ENCODE measurements at regions not wholly inside any gene's neighbourhood (a gene's known extent, or its start where the extent isn't known, plus 50 kb on each side); places are given as distances from the start of the nearest gene placed in this dataset.

DNA sequence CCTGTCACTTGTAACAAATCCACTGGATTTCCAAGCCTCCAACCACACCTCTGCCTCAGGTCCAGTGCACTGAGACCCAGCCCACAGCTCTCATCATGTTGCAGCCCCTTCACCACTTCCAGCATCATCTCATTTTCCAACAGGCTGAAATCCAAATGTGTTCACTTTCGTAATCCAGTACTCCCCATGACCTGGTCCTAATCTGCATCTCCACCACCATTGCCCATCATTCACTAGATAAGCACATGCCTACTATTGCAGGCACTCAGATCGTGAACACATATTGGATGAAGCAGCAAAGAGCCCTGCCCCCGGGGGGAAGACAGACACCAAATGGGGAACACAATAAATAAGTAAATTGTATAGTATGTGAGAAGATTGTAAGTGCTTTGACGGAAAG, 76.1 kb upstream of the INSIG1 start:
- TF ChIP-seq, protein P1, sequence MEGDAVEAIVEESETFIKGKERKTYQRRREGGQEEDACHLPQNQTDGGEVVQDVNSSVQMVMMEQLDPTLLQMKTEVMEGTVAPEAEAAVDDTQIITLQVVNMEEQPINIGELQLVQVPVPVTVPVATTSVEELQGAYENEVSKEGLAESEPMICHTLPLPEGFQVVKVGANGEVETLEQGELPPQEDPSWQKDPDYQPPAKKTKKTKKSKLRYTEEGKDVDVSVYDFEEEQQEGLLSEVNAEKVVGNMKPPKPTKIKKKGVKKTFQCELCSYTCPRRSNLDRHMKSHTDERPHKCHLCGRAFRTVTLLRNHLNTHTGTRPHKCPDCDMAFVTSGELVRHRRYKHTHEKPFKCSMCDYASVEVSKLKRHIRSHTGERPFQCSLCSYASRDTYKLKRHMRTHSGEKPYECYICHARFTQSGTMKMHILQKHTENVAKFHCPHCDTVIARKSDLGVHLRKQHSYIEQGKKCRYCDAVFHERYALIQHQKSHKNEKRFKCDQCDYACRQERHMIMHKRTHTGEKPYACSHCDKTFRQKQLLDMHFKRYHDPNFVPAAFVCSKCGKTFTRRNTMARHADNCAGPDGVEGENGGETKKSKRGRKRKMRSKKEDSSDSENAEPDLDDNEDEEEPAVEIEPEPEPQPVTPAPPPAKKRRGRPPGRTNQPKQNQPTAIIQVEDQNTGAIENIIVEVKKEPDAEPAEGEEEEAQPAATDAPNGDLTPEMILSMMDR (IDR thresholded peaks at IDR 0.05), result no peak
- TF ChIP-seq EZH2 (IDR thresholded peaks at IDR 0.05), result no peak

Data from neural progenitor cell (in vitro differentiated cells).